Brain microvascular endothelial cell (primary cell): ENCODE measurements at regions not wholly inside any gene's neighbourhood (a gene's known extent, or its start where the extent isn't known, plus 50 kb on each side); places are given as distances from the start of the nearest gene placed in this dataset.

Experiments
- DNase-seq: peaks from one replicate; pipeline ENCODE4 v3.0.0-alpha.2; 2020
- H3K27ac ChIP-seq: fragments of 250-450 bp; sonication (Bioruptor Pico); 2 replicates; pipeline ENCODE4 v1.5.1; 2020; ENCODE audit warnings: mild to moderate bottlenecking, moderate library complexity
- H3K27me3 ChIP-seq: fragments of 250-450 bp; sonication (Bioruptor Pico); replicated peaks from 2 replicates; pipeline ENCODE4 v1.5.1; 2020; ENCODE audit warnings: mild to moderate bottlenecking
- H3K36me3 ChIP-seq: fragments of 250-450 bp; sonication (Bioruptor Pico); replicated peaks from 2 replicates; pipeline ENCODE4 v1.5.1; 2020; ENCODE audit warnings: mild to moderate bottlenecking
- H3K4me3 ChIP-seq: 2 replicates; pipeline ENCODE4 v1.5.1; 2011; ENCODE audit warnings: low read depth, mild to moderate bottlenecking, control low read depth, low read length, moderate library complexity
- in situ Hi-C: cut with HindIII; loops from 2 replicates; pipeline ENCODE4 v1.10.0; 2017; ENCODE audit warnings: low sequenced_read_pairs, low pct_ligation_motif_present
- TF ChIP-seq, protein P1 (sequence below): IDR thresholded peaks from 2 replicates; pipeline ENCODE4 v1.5.1; 2011; ENCODE audit warnings: low read depth, mild to moderate bottlenecking, moderate library complexity, low read length, control low read depth, inconsistent platforms; ENCODE audit errors: missing control alignments

DNA sequence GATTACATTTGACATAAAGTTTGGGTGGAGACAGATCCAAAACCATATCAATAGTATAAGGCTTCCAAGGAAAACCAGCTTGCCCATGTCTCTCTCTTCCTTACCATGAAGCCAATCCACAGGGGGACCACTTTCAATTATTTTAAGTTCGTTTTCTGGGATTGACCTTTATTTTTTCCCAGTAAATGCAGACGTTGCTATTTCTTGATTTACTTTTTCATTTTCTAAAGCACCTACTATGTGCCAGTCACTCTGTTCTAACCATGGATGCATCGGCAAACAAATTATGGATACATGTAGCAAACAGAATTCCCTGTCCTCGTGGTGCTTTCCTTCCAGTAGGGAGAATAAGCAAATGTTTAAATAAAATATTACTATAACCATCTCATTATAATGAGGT, 65.8 kb upstream of the KCNA1 start:
- Histone ChIP-seq H3K27me3 (no peaks in the 10 kb centered on the region), H3K36me3 (no peaks in the 10 kb centered on the region), H3K4me3 (no peak overlapping the region), H3K27ac (no peak overlapping the region)
- DNase-seq: no peak
- in situ Hi-C loops: no loop called here
- TF ChIP-seq, protein P1, sequence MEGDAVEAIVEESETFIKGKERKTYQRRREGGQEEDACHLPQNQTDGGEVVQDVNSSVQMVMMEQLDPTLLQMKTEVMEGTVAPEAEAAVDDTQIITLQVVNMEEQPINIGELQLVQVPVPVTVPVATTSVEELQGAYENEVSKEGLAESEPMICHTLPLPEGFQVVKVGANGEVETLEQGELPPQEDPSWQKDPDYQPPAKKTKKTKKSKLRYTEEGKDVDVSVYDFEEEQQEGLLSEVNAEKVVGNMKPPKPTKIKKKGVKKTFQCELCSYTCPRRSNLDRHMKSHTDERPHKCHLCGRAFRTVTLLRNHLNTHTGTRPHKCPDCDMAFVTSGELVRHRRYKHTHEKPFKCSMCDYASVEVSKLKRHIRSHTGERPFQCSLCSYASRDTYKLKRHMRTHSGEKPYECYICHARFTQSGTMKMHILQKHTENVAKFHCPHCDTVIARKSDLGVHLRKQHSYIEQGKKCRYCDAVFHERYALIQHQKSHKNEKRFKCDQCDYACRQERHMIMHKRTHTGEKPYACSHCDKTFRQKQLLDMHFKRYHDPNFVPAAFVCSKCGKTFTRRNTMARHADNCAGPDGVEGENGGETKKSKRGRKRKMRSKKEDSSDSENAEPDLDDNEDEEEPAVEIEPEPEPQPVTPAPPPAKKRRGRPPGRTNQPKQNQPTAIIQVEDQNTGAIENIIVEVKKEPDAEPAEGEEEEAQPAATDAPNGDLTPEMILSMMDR: no peak

DNA sequence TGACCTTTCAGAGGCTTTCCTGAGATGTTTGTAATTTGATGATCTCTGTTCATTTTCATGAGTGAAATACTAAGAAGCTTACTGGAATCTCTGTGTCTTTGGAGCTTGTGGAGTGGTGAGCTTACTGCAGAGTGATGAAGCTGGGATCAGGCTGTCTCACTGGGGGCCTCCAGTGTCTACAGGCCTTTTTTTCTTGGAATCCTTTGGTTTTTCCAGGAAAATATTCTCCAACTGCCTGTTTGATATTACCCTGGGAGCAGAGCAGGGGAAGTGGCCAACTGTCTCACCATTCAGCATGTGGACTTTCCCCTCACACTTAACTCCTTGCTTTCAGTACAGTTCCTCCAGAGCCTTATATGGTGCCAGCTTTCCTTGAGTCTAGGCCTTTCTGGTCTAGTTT, 62.0 kb upstream of the KCNA1 start:
- no peaks in the 10 kb centered on the region for H3K27me3 ChIP-seq
- no peak overlapping the region for H3K4me3 ChIP-seq
- no peak overlapping the region for H3K27ac ChIP-seq
- H3K36me3 ChIP-seq: no peaks in the 10 kb centered on the region
- no peak for DNase-seq
- TF ChIP-seq, protein P1: no peak
- in situ Hi-C loops: no loop called here

DNA sequence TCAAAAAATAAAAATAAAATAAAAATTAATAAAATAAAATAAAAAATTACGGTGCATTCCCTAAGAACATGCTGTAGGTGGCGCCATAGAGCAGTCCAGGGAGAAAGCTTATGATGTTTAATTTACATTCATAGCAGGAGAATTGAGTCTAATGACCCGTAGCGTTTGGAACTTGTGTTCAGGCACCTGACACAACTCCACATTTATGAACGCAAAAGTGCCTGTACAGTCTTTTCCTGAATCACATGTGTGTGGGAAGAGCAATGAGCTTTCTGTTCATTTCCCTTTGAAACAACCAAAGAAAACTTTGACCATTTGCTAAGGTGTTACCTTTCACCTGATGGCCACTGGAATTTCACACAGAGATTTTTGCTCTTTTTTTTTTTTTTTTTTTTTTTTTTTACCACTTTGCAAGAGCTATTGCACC, 60.6 kb upstream of the KCNA1 start:
- in situ Hi-C loops: no loop called here
- no peak for DNase-seq
- Histone ChIP-seq H3K36me3 (no peaks in the 10 kb centered on the region), H3K27me3 (no peaks in the 10 kb centered on the region), H3K4me3 (no peak overlapping the region), H3K27ac (no peak overlapping the region)
- TF ChIP-seq, protein P1: peak; percentile 82

DNA sequence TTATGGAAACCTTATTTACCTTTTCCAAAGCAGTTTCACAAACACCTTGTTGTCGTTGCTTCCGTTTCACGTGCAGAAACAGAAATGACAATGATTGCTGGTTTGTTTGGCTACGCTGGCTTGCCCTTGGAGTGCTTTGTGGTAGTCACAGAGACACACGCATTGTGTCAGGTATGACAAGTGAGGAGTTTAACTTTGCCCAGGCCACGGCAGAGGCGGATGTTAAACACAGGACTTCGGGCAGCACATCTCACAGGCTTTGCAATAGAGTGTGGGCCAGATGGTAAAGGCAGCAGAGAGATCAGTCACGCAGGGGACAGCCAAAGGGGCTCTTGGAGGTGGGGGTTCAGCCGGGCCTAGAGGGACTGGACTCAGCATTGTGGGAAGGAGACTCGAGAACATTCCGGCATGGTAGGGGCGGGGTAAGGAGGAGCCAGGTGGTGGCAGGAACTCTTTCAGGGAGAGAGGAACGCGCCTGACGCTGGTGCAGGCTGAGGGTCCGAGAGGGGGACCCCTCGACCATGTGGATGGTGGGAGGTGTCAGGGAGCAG, 59.8 kb upstream of the KCNA1 start:
- Histone ChIP-seq H3K4me3 (no peak overlapping the region), H3K27me3 (no peaks in the 10 kb centered on the region), H3K27ac (no peak overlapping the region), H3K36me3 (no peaks in the 10 kb centered on the region)
- DNase-seq: no peak
- TF ChIP-seq, protein P1: no peak
- in situ Hi-C loops: no loop called here

DNA sequence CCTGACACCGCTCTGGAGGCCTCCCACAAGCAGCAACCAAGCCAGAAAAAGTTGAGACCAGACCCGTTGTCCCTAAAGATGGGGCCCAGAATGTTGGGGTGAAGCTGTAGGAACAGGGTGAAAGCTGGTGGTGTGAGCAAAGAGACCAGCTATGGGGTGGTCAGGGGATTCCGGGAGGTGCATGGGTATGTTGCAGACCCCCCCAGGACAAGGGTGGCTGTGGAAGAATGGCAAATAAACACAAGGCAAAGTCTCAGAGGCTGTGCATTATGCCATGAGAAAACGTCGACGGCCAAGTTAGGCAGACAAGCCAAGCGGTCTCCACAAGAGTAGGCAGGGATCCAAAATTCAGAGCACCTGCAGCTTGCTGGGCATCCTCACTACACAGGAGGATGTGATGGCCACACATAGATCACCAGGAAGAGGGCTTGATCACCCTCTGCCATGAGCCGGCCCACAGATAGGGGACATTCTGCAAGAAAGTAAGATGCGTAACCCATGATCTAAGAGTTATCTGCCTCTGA, 58.8 kb upstream of the KCNA1 start:
- no peaks in the 10 kb centered on the region for H3K27me3 ChIP-seq
- TF ChIP-seq, protein P1: no peak
- H3K27ac ChIP-seq: no peak overlapping the region
- H3K4me3 ChIP-seq: no peak overlapping the region
- in situ Hi-C loops: no loop called here
- no peak for DNase-seq
- H3K36me3 ChIP-seq: no peaks in the 10 kb centered on the region

DNA sequence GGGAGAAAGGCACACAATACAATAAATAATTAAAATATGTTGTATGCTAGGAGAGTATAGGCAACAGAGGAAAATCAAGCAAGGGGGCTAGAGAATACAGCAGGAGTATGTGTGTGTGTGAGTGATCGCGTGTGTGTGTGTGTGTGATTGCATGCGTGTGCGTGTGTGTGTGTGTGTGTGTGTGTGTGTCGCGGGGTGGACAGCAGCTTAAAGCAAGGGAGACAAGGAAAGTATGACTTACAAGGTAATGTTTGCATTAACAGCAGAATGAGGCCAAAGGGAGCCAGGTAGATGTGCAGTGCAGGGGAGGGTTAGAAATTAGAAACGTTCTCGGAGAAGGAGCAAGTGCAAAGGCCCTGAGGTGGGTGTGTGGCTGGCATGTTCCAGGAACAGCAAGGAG, 57.4 kb upstream of the KCNA1 start:
- no peak for DNase-seq
- H3K36me3 ChIP-seq: no peaks in the 10 kb centered on the region
- H3K4me3 ChIP-seq: no peak overlapping the region
- H3K27ac ChIP-seq: no peak overlapping the region
- in situ Hi-C loops: no loop called here
- no peaks in the 10 kb centered on the region for H3K27me3 ChIP-seq
- TF ChIP-seq, protein P1: no peak
